Transverse colon (tissue), 4 donors: ENCODE measurements at regions not wholly inside any gene's neighbourhood (a gene's known extent, or its start where the extent isn't known, plus 50 kb on each side); places are given as distances from the start of the nearest gene placed in this dataset.

Experiments
- DNase-seq: peaks from one replicate; pipeline ENCODE4 v3.0.0-alpha.2; 2019
- H3K27ac ChIP-seq, 4 donors: fragments of 200-600 bp; sonication (generic); 2 replicates each; pipeline ENCODE4 v1.5.1; 2016 to 2018; ENCODE audit warnings: inconsistent platforms in 4 of 4
- H3K27me3 ChIP-seq: fragments of 200-600 bp; sonication (generic); 2 replicates; pipeline ENCODE4 v1.5.1; 2017; ENCODE audit warnings: inconsistent platforms
- H3K36me3 ChIP-seq, 4 donors: fragments of 200-600 bp; sonication (generic); 2 replicates each; pipeline ENCODE4 v1.5.1; 2017 to 2019; ENCODE audit warnings: inconsistent platforms in 4 of 4
- H3K4me1 ChIP-seq, 4 donors: fragments of 200-600 bp; sonication (generic); 2 replicates each; pipeline ENCODE4 v1.5.1; 2017 to 2020; ENCODE audit warnings: inconsistent platforms in 4 of 4
- H3K4me3 ChIP-seq, 4 donors: fragments of 200-600 bp; sonication (generic); 1 replicate in 1 of 4; 2 replicates in 3 of 4; pipeline versions ENCODE4 v1.5.1 to v1.6.1; 2017 to 2019; ENCODE audit warnings: inconsistent platforms in 4 of 4
- H3K9me3 ChIP-seq, 2 donors: fragments of 200-600 bp; sonication (generic); 2 replicates each; pipeline ENCODE4 v1.5.1; 2017 to 2019; ENCODE audit warnings: inconsistent platforms in 2 of 2
- EP300 ChIP-seq: sonication (generic); formaldehyde crosslinking; IDR thresholded peaks from one replicate; pipeline ENCODE4 v1.6.1; 2017; ENCODE audit warnings: antibody characterized with exemption, low read depth
- POLR2A ChIP-seq: fragments of 450-650 bp; IDR thresholded peaks from one replicate; pipeline ENCODE4 v1.6.1; 2016; ENCODE audit warnings: antibody characterized with exemption, mild to moderate bottlenecking, moderate library complexity
- POLR2AphosphoS5 ChIP-seq, 3 donors: sonication (generic); formaldehyde crosslinking; IDR thresholded peaks; one replicate each; pipeline ENCODE4 v1.6.1; 2016; ENCODE audit warnings: antibody characterized with exemption in 3 of 3
- WGBS, 2 donors: methylation state at CpG; one replicate each; pipeline ENCODE4 v1.1.5; 2018; ENCODE audit warnings: low coverage in 1 of 2; 5-methylcytosine and 5-hydroxymethylcytosine counted together
- in situ Hi-C, 4 donors: fragments of 200-750 bp; cut with MboI; loops; one replicate each; pipeline versions ENCODE4 v1.15.0 to v1.15.1; 2017; ENCODE audit warnings: low sequenced_read_pairs in 3 of 4, low pct_ligation_motif_present in 1 of 4, low pct_unique_long_range_greater_than_20kb in 1 of 4
- intact Hi-C: fragments of 100-400 bp; cut with DNase I; formaldehyde crosslinking; loops from one replicate; pipeline ENCODE4 v1.15.1; 2023; ENCODE audit warnings: low total_unique reads
- TF ChIP-seq, protein P1 (sequence below), 5 experiments: fragments of 200-600 bp in 3 of 5; fragments of 450-650 bp in 2 of 5; sonication (generic) in 3 of 5; IDR thresholded peaks; 1 replicate in 2 of 5; 2 replicates in 3 of 5; pipeline ENCODE4 v1.5.1; 2016 to 2017; ENCODE audit warnings: antibody characterized with exemption in 5 of 5, inconsistent platforms in 3 of 5, mild to moderate bottlenecking in 2 of 5, moderate library complexity in 1 of 5

DNA sequence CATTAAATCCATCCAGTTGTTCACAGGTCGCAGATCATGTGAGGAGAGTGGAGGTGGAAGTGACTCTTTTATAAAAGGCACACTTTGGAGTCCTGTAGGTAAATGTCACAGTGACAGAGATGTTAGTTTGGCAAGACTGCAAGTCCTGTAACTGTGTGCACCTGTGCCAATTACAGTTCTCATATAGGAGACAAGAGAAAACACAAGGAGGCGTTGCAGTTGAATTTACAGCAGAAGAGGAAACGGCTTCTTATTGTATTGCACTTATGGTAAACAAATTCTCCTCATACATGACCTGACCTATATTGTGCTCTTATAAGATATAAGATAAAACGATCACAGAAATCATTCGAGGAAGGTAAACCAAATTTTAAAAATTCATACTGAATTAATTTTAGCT, 732.8 kb upstream of the SLC10A2 start:
- no peaks in the 10 kb centered on the region for H3K27me3 ChIP-seq
- intact Hi-C loops (no loop called here), in situ Hi-C loops (no loop called here)
- H3K27ac ChIP-seq = no peak overlapping the region
- H3K4me1 ChIP-seq = no peaks in the 10 kb centered on the region
- no peak for TF ChIP-seq POLR2AphosphoS5 (IDR thresholded peaks at IDR 0.05)
- no peak for TF ChIP-seq POLR2A
- TF ChIP-seq, protein P1, sequence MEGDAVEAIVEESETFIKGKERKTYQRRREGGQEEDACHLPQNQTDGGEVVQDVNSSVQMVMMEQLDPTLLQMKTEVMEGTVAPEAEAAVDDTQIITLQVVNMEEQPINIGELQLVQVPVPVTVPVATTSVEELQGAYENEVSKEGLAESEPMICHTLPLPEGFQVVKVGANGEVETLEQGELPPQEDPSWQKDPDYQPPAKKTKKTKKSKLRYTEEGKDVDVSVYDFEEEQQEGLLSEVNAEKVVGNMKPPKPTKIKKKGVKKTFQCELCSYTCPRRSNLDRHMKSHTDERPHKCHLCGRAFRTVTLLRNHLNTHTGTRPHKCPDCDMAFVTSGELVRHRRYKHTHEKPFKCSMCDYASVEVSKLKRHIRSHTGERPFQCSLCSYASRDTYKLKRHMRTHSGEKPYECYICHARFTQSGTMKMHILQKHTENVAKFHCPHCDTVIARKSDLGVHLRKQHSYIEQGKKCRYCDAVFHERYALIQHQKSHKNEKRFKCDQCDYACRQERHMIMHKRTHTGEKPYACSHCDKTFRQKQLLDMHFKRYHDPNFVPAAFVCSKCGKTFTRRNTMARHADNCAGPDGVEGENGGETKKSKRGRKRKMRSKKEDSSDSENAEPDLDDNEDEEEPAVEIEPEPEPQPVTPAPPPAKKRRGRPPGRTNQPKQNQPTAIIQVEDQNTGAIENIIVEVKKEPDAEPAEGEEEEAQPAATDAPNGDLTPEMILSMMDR (IDR thresholded peaks at IDR 0.05) = no peak
- no peak for TF ChIP-seq EP300
- no peaks in the 10 kb centered on the region for H3K36me3 ChIP-seq
- no peak overlapping the region for H3K4me3 ChIP-seq
- H3K9me3 ChIP-seq = no peaks in the 10 kb centered on the region
- no peak for DNase-seq
- 40 to 47% methylated on average over 5 of the region's 5 CpGs for WGBS, 2 donors

DNA sequence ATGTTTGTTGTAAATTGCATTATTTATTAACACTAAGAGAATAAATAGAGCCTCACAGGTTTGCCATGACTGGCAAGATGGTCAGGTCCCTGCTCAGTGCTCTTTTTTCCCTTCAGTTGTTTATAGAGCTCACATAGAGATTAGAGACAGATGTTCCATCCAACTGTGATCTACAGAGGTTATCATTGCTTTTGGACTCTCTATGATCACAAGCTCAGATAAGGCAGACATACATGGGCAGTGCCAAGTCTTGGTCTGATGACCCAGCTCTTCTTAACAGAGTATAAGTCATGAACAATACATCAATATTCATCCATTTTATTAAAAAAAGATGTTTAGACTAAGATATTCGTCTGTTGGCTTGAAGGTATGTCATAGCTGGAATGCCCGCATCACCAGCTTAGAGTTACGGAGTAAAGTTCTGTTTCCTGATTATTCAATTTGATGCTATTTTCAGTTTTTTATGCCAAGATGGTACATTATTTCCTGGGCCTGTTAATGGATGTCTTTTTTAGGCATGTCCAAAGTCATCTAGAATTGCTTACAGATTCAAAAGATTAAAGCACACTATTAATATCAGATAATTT, 729.8 kb upstream of the SLC10A2 start:
- H3K4me1 ChIP-seq = no peaks in the 10 kb centered on the region
- H3K27me3 ChIP-seq = no peaks in the 10 kb centered on the region
- no peaks in the 10 kb centered on the region for H3K9me3 ChIP-seq
- intact Hi-C loops (no loop called here), in situ Hi-C loops (no loop called here)
- TF ChIP-seq EP300 (no peak), POLR2A (no peak)
- H3K27ac ChIP-seq = no peak overlapping the region
- 76 to 79% methylated on average over 3 of the region's 3 CpGs for WGBS, 2 donors
- no peak for DNase-seq
- no peaks in the 10 kb centered on the region for H3K36me3 ChIP-seq
- H3K4me3 ChIP-seq = no peak overlapping the region

DNA sequence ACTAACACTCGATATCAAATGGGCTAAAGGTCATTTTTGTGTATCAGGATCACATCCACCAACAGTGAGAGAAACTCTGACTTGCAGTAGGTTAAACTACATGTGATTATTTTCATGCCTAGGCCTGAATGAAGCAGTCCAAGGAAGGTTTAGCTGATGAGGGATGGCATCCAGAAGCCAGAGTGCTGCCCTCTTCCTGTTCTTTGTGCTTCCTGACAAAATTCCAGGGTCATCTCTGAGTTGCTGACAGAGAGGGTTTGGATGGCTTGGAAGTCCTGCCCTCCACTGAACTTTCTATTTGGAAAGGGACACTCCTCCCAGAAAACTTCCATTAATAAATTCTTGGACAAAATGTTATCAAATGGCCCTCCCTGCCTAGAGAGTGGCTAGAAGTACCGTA, 728.3 kb upstream of the SLC10A2 start:
- no peaks in the 10 kb centered on the region for H3K9me3 ChIP-seq
- intact Hi-C loops (no loop called here), in situ Hi-C loops (no loop called here)
- DNase-seq = no peak
- H3K4me3 ChIP-seq = no peak overlapping the region
- H3K4me1 ChIP-seq = no peaks in the 10 kb centered on the region
- TF ChIP-seq, protein P1 (IDR thresholded peaks at IDR 0.05) = no peak
- TF ChIP-seq POLR2AphosphoS5 (IDR thresholded peaks at IDR 0.05) = no peak
- TF ChIP-seq POLR2A = no peak
- TF ChIP-seq EP300 = no peak
- no peaks in the 10 kb centered on the region for H3K27me3 ChIP-seq
- no peak overlapping the region for H3K27ac ChIP-seq
- H3K36me3 ChIP-seq = no peaks in the 10 kb centered on the region
- 70 to 100% methylated on average over 1 to 2 of the region's 2 CpGs for WGBS, 2 donors

DNA sequence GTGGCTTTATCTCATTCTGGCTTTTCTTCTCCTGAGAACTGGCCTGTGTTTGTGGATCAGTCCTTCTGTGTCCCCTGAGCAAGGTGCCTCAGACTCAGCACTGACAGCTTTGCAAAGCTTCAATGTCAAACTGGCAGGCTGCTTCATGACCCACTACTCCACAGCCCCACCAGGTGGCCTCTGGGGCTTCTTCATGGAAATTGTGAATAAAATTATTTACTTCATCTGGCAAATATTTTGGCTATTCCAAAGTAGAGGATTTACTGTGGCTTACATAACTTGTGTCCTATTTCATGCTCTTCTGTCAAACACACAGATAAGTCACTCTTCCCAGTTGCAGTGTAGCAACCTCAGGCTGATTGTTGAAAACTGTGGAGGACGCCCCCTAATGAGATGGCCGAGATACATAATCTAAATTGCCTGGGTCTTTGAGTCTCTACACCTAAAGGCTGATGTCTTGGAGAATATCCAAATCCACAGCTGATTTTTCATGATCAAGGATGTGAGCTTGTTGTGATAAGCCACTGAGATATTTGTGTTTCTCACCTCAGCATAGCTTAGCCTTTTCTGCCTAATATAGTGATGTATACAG, 721.9 kb upstream of the SLC10A2 start:
- TF ChIP-seq, protein P1 (IDR thresholded peaks at IDR 0.05) = no peak
- TF ChIP-seq EP300 = no peak
- no peak for TF ChIP-seq POLR2AphosphoS5 (IDR thresholded peaks at IDR 0.05)
- TF ChIP-seq POLR2A = no peak
- Histone ChIP-seq H3K27ac (no peak overlapping the region), H3K36me3 (no peaks in the 10 kb centered on the region), H3K4me1 (no peaks in the 10 kb centered on the region), H3K27me3 (no peaks in the 10 kb centered on the region), H3K4me3 (no peak overlapping the region), H3K9me3 (no peaks in the 10 kb centered on the region)
- intact Hi-C loops (no loop called here), in situ Hi-C loops (no loop called here)
- WGBS, 2 donors = 31 to 56% methylated on average over 2 of the region's 2 CpGs
- no peak for DNase-seq

DNA sequence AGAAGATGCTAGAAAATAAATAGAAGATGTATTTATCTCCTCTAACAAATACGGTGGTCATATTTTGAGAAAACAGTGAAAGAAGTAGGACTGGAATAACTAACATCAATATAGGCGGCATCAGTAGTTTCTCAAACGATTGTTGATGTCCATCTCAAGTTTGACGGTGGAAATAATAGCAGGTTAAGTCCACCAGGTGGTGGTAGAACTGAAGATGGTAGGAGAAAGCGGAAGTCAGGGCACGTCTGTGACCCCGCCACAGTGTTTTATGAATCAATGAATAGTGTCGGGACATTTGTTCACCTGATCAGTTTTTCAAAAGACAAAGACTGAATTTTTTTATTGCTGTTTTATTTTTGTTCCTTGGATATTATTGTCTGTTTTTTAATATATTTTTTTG, 706.4 kb upstream of the SLC10A2 start:
- Histone ChIP-seq H3K4me1 (no peaks in the 10 kb centered on the region), H3K27me3 (no peaks in the 10 kb centered on the region), H3K27ac (no peak overlapping the region), H3K4me3 (no peak overlapping the region), H3K9me3 (no peaks in the 10 kb centered on the region), H3K36me3 (no peaks in the 10 kb centered on the region)
- no peak for DNase-seq
- WGBS, 2 donors = 85 to 93% methylated on average over 8 of the region's 8 CpGs
- intact Hi-C loops = no loop called here
- in situ Hi-C loops = no loop called here
- TF ChIP-seq POLR2A (no peak), EP300 (no peak), POLR2AphosphoS5 (IDR thresholded peaks at IDR 0.05) (no peak)
- TF ChIP-seq, protein P1 (IDR thresholded peaks at IDR 0.05) = no peak
